H1 (cell line): ENCODE measurements at regions not wholly inside any gene's neighbourhood (a gene's known extent, or its start where the extent isn't known, plus 50 kb on each side); places are given as distances from the start of the nearest gene placed in this dataset.
A peak's percentile ranks its signal among the peaks of the same experiment; 100 is the strongest.

ENCODE experiments used
- CTCF ChIA-PET: fragments of 300-600 bp; sonication (Branson Sonifier 250); formaldehyde crosslinking; loops from one replicate; lab custom pipeline; 2021; ENCODE audit not compliant: partially characterized antibody; lab: Charles Lee
- POLR2A ChIA-PET: fragments of 300-600 bp; sonication (Branson Sonifier 250); formaldehyde crosslinking; loops from one replicate; lab custom pipeline; 2021; ENCODE audit warnings: inconsistent platforms; ENCODE audit not compliant: partially characterized antibody; lab: Charles Lee
- DNase-seq, 2 experiments: peaks; one replicate each; pipeline versions ENCODE4 v3.0.0 to v3.0.0-alpha.2; 2010 to 2022; ENCODE audit warnings: low spot score in 2 of 2, low read depth in 1 of 2, mixed read lengths in 1 of 2
- FAIRE-seq: peaks from 2 replicates; lab custom pipeline; 2011; peaks lifted over from hg19 to GRCh38; lab: Jason Lieb, UNC
- H2AFZ ChIP-seq: 2 replicates; pipeline ENCODE4 v1.8.1; 2012; ENCODE audit warnings: low read length, inconsistent platforms
- H2AK5ac ChIP-seq: 2 replicates; pipeline ENCODE4 v1.6.1; 2013; ENCODE audit warnings: low read depth, low read length
- H2BK120ac ChIP-seq: replicated peaks from 2 replicates; pipeline ENCODE3; 2013; ENCODE audit warnings: low read depth, low read length, inconsistent platforms
- H2BK12ac ChIP-seq: 2 replicates; pipeline ENCODE4 v1.6.1; 2013; ENCODE audit warnings: low read depth, low read length
- H2BK15ac ChIP-seq: 2 replicates; pipeline ENCODE4 v1.6.1; 2013; ENCODE audit warnings: low read length
- H2BK20ac ChIP-seq: 2 replicates; pipeline ENCODE4 v1.6.1; 2013; ENCODE audit warnings: low read length
- H2BK5ac ChIP-seq: 2 replicates; pipeline ENCODE4 v1.6.1; 2013; ENCODE audit warnings: low read depth, low read length
- H3K14ac ChIP-seq: 2 replicates; pipeline ENCODE4 v1.6.1; 2013; ENCODE audit warnings: inconsistent platforms; ENCODE audit not compliant: insufficient read length
- H3K18ac ChIP-seq: 2 replicates; pipeline ENCODE4 v1.6.1; 2013; ENCODE audit warnings: low read length; ENCODE audit errors: extremely low read depth
- H3K23ac ChIP-seq: 2 replicates; pipeline ENCODE4 v1.6.1; 2013; ENCODE audit warnings: inconsistent platforms; ENCODE audit not compliant: insufficient read length
- H3K23me2 ChIP-seq: 2 replicates; pipeline ENCODE4 v1.6.1; 2013; ENCODE audit warnings: low read depth, low read length
- H3K27ac ChIP-seq: 2 replicates; pipeline ENCODE4 v1.6.1; 2011; ENCODE audit warnings: low read depth, low read length, inconsistent platforms
- H3K27me3 ChIP-seq, 4 experiments: replicated peaks in 1 of 4; 1 replicate in 1 of 4; 2 replicates in 3 of 4; pipeline versions ENCODE4 v1.6.1 to v1.8.1; 2011 to 2013; ENCODE audit warnings: low read length in 3 of 4, mild to moderate bottlenecking in 3 of 4, inconsistent platforms in 2 of 4, mixed read lengths in 2 of 4, moderate library complexity in 1 of 4; ENCODE audit not compliant: control insufficient read depth in 3 of 4, insufficient read depth in 3 of 4; ENCODE audit errors: extremely low read depth in 1 of 4
- H3K36me3 ChIP-seq, 4 experiments: 2 replicates each; pipeline versions ENCODE4 v1.6.1 to v1.8.1; 2011 to 2013; ENCODE audit warnings: mild to moderate bottlenecking in 4 of 4, low read length in 3 of 4, moderate library complexity in 2 of 4, control low read depth in 1 of 4, inconsistent platforms in 1 of 4; ENCODE audit not compliant: insufficient read depth in 4 of 4, control insufficient read depth in 2 of 4
- H3K4ac ChIP-seq: replicated peaks from 2 replicates; pipeline ENCODE3; 2013; ENCODE audit warnings: low read length, low read depth, mixed read lengths, inconsistent platforms; ENCODE audit not compliant: insufficient read length
- H3K4me1 ChIP-seq, 4 experiments: replicated peaks in 1 of 4; 1 replicate in 1 of 4; 2 replicates in 3 of 4; pipeline versions ENCODE4 v1.6.1 to v1.8.1; 2011 to 2013; ENCODE audit warnings: low read length in 3 of 4, inconsistent platforms in 2 of 4, mixed read lengths in 1 of 4; ENCODE audit not compliant: insufficient read depth in 4 of 4, control insufficient read depth in 3 of 4
- H3K4me2 ChIP-seq, 2 experiments: 2 replicates each; pipeline versions ENCODE4 v1.6.1 to v1.8.1; 2011 to 2013; ENCODE audit warnings: low read depth in 2 of 2, low read length in 2 of 2, control low read depth in 1 of 2, inconsistent platforms in 1 of 2, mild to moderate bottlenecking in 1 of 2; ENCODE audit not compliant: insufficient read depth in 1 of 2
- H3K4me3 ChIP-seq, 4 experiments: fragments of 200-600, 300-600 bp in 1 of 4; sonication (generic), shearing (Covaris generic), sonication (Bioruptor Twin) in 1 of 4; 2 replicates each; pipeline versions ENCODE4 v1.5.1 to v1.8.1; 2011 to 2016; ENCODE audit warnings: low read length in 4 of 4, low read depth in 3 of 4, control low read depth in 2 of 4, inconsistent platforms in 2 of 4, mild to moderate bottlenecking in 2 of 4, mixed read lengths in 1 of 4, moderate library complexity in 1 of 4; ENCODE audit not compliant: insufficient read depth in 2 of 4; ENCODE audit errors: extremely low read depth in 1 of 4
- H3K56ac ChIP-seq: replicated peaks from 2 replicates; pipeline ENCODE3; 2013; ENCODE audit warnings: low read depth, mild to moderate bottlenecking, mixed read lengths, low read length, inconsistent platforms; ENCODE audit not compliant: insufficient read length
- H3K79me1 ChIP-seq: 2 replicates; pipeline ENCODE4 v1.6.1; 2013; ENCODE audit warnings: low read depth, low read length, control low read depth
- H3K79me2 ChIP-seq, 2 experiments: 2 replicates each; pipeline versions ENCODE4 v1.6.1 to v1.8.1; 2012 to 2013; ENCODE audit warnings: low read length in 2 of 2, mild to moderate bottlenecking in 2 of 2, inconsistent platforms in 1 of 2; ENCODE audit not compliant: insufficient read depth in 2 of 2, control insufficient read depth in 1 of 2
- H3K9ac ChIP-seq, 4 experiments: replicated peaks in 1 of 4; 1 replicate in 1 of 4; 2 replicates in 3 of 4; pipeline versions ENCODE4 v1.6.1 to v1.8.1; 2011 to 2013; ENCODE audit warnings: low read depth in 3 of 4, low read length in 3 of 4, control low read depth in 2 of 4, mild to moderate bottlenecking in 2 of 4, moderate library complexity in 2 of 4, inconsistent platforms in 1 of 4; ENCODE audit errors: extremely low read depth in 1 of 4
- H3K9me3 ChIP-seq, 2 experiments: 2 replicates each; pipeline versions ENCODE4 v1.6.1 to v1.8.1; 2012 to 2013; ENCODE audit warnings: mild to moderate bottlenecking in 2 of 2, moderate library complexity in 2 of 2, control low read depth in 1 of 2, inconsistent platforms in 1 of 2, low read depth in 1 of 2, low read length in 1 of 2, mixed read lengths in 1 of 2; ENCODE audit not compliant: insufficient read depth in 2 of 2
- H4K20me1 ChIP-seq, 2 experiments: replicated peaks in 1 of 2; 2 replicates each; pipeline versions ENCODE3 to v1.8.1; 2011 to 2013; ENCODE audit warnings: inconsistent platforms in 2 of 2, low read length in 2 of 2, mild to moderate bottlenecking in 1 of 2; ENCODE audit not compliant: insufficient read depth in 2 of 2, control insufficient read depth in 1 of 2
- H4K5ac ChIP-seq: 2 replicates; pipeline ENCODE4 v1.6.1; 2013; ENCODE audit warnings: low read length, low read depth, mixed read lengths, inconsistent platforms; ENCODE audit not compliant: insufficient read length
- H4K8ac ChIP-seq: 2 replicates; pipeline ENCODE4 v1.8.0; 2013; ENCODE audit warnings: mild to moderate bottlenecking, moderate library complexity, low read length, inconsistent platforms; ENCODE audit not compliant: insufficient read depth; ENCODE audit errors: extremely low read depth
- H4K91ac ChIP-seq: replicated peaks from 2 replicates; pipeline ENCODE3; 2013; ENCODE audit warnings: low read length, mixed read lengths, inconsistent platforms; ENCODE audit not compliant: insufficient read length
- CEBPB ChIP-seq: IDR thresholded peaks from 2 replicates; pipeline ENCODE4 v1.6.1; 2012; ENCODE audit warnings: low read depth, low read length
- JUND ChIP-seq: IDR thresholded peaks from 2 replicates; pipeline ENCODE4 v1.6.1; 2011; ENCODE audit warnings: mild to moderate bottlenecking, improper control_type of control experiment, low read length
- KDM5A ChIP-seq: fragments of 200-600 bp; IDR thresholded peaks from 2 replicates; pipeline ENCODE4 v1.7.1; 2012; ENCODE audit warnings: mild to moderate bottlenecking, low read length, inconsistent platforms, mixed read lengths
- MAX ChIP-seq: IDR thresholded peaks from 2 replicates; pipeline ENCODE4 v1.6.1; 2012; ENCODE audit warnings: inconsistent platforms
- SIN3A ChIP-seq, 2 experiments: IDR thresholded peaks in 1 of 2; conservative IDR thresholded peaks in 1 of 2; 2 replicates each; pipeline ENCODE4 v1.6.1; 2011 to 2012; ENCODE audit warnings: low read length in 2 of 2, improper control_type of control experiment in 1 of 2, low read depth in 1 of 2, mild to moderate bottlenecking in 1 of 2
- SP4 ChIP-seq: IDR thresholded peaks from 2 replicates; pipeline ENCODE4 v1.6.1; 2012; ENCODE audit warnings: low read length, inconsistent platforms
- SUZ12 ChIP-seq: fragments of 200-600 bp; sonication (generic); IDR thresholded peaks from 2 replicates; pipeline ENCODE4 v1.6.1; 2012; ENCODE audit warnings: mild to moderate bottlenecking, inconsistent platforms, low read length, moderate library complexity, mixed read lengths
- TAF7 ChIP-seq: optimal IDR thresholded peaks from 2 replicates; pipeline ENCODE3; 2011; ENCODE audit warnings: low read depth, mild to moderate bottlenecking, inconsistent platforms, low read length, moderate library complexity, borderline replicate concordance
- WGBS, 2 experiments: shearing (Covaris generic) in 1 of 2; methylation state at CpG; one replicate each; pipeline versions ENCODE4 v1.1.6 to v1.1.7; 2013 to 2015; ENCODE audit warnings: low lambda C conversion rate in 2 of 2, mixed read lengths in 2 of 2, inconsistent platforms in 1 of 2, low coverage in 1 of 2, missing lambda C conversion rate in 1 of 2; ENCODE audit not compliant: insufficient replicate concordance in 2 of 2, insufficient coverage in 1 of 2, insufficient read length in 1 of 2; ENCODE audit errors: extremely low coverage in 1 of 2, missing lambda C conversion rate in 1 of 2; 5-methylcytosine and 5-hydroxymethylcytosine counted together

GRCh38 chr11:15555161-15555560 lies 440.4 kb downstream of the INSC start:
- Histone ChIP-seq H2AK5ac (no peak overlapping the region), H2AFZ (peak overlapping the region; percentile 87; the same call in 1 of the 2 replicates), H2BK15ac (no peak overlapping the region), H3K4me2 (peak overlapping the region; percentile 32 to 56; a peak in 3 of 4 replicates), H3K79me2 (peaks cover 0 to 32% of the 10 kb centered on the region in 2 experiments; a peak in 2 of 4 replicates), H2BK12ac (no peak overlapping the region; the same call in 1 of the 2 replicates), H3K9me3 (peaks cover 0 to 5% of the 10 kb centered on the region in 2 experiments; a peak in 1 of 4 replicates), H3K4me1 (peaks cover 0 to 28% (median 15%) of the 10 kb centered on the region in 4 experiments; a peak in 5 of 7 replicates), H4K20me1 (no peaks in the 10 kb centered on the region), H3K4me3 (peak overlapping the region in 1 of 4 experiments; percentile 55; a peak in 2 of 8 replicates), H4K8ac (no peak overlapping the region), H3K36me3 (peaks cover 0 to 5% (median 0%) of the 10 kb centered on the region in 4 experiments; a peak in 1 of 8 replicates), H3K9ac (no peak overlapping the region), H3K79me1 (no peaks in the 10 kb centered on the region), H3K18ac (no peak overlapping the region; the same call in 1 of the 2 replicates), H2BK120ac (no peak overlapping the region), H4K91ac (no peak overlapping the region)
- no peak for TF ChIP-seq SP4
- TF ChIP-seq JUND, result no peak
- no peak for TF ChIP-seq SIN3A (conservative IDR thresholded peaks at IDR 0.05 in 1 of 2, IDR thresholded peaks at IDR 0.05 in 1 of 2; ENCODE audit: low read depth in 1 of 2, low read length in 2 of 2)
- TF ChIP-seq MAX, result no peak
- TF ChIP-seq CEBPB, result no peak
- TF ChIP-seq TAF7, result no peak
- TF ChIP-seq KDM5A, result no peak
- TF ChIP-seq SUZ12, result no peak
- TF ChIP-seq, all 59 proteins: peak for 0
- Histone ChIP-seq H3K27ac (0 out of 2 replicates have a peak overlapping the region, but pooled peaks have one; percentile 53), H3K14ac (no peak overlapping the region), H3K27me3 (no peaks in the 10 kb centered on the region), H3K4ac (no peak overlapping the region), H3K23ac (no peak overlapping the region), H3K56ac (no peak overlapping the region), H2BK20ac (0 out of 2 replicates have a peak overlapping the region, but pooled peaks have one; percentile 72), H3K23me2 (no peaks in the 10 kb centered on the region), H2BK5ac (no peak overlapping the region; the same call in 1 of the 2 replicates), H4K5ac (peak overlapping the region; percentile 18)
- DNase-seq, result peak in 1 of 2 experiments; percentile 13
- no peak for FAIRE-seq
- 41% methylated on average over 1 of the region's 1 CpG; no CpG with 5 or more reads in 1 of the 2 experiments for WGBS, 2 experiments
- CTCF ChIA-PET, result interaction anchor here (0.6 to 0.9 kb wide), 3 partner anchors 17 to 1287 kb away, joined by 3 to 6 read pairs (median 3); no protein-coding TSS in a partner anchor
- POLR2A ChIA-PET, result interaction anchor here (0.6 kb wide), 3 partner anchors 40 to 1281 kb away, joined by 3 to 4 read pairs (median 3); no protein-coding TSS in a partner anchor
